ENCODE measurements at regions not wholly inside any gene's neighbourhood (a gene's known extent, or its start where the extent isn't known, plus 50 kb on each side); places are given as distances from the start of the nearest gene placed in this dataset.

GRCh38 chr14:53757732-53758131 is 198.9 kb downstream of the BMP4 start:
- Histone ChIP-seq H3K9me1 (ENCODE audit: control insufficient read depth, insufficient read depth, low read length) (no peaks in the 10 kb centered on the region), H3K4me2 (ENCODE audit: insufficient read depth, low read length) (no peak overlapping the region), H3K9ac (ENCODE audit: insufficient read depth in 1 of 2, low read depth in 2 of 2, low read length in 2 of 2) (no peak overlapping the region), H2AFZ (ENCODE audit: low read depth, low read length) (no peak overlapping the region), H3K27ac (ENCODE audit: extremely low read depth, low read depth, low read length) (no peak overlapping the region), H3K36me3 (ENCODE audit: control insufficient read depth, insufficient read depth, low read length) (no peaks in the 10 kb centered on the region), H3K27me3 (ENCODE audit: control insufficient read depth in 2 of 2, insufficient read depth in 2 of 2, low read length in 2 of 2) (no peaks in the 10 kb centered on the region), H3K9me3 (replicated peaks; ENCODE audit: control insufficient read depth, insufficient read depth, low read depth, low read length) (no peaks in the 10 kb centered on the region), H4K20me1 (replicated peaks; ENCODE audit: control insufficient read depth, insufficient read depth, low read length) (no peaks in the 10 kb centered on the region), H3K4me1 (replicated peaks in 1 of 2; ENCODE audit: control insufficient read depth in 2 of 2, insufficient read depth in 2 of 2, low read length in 2 of 2) (no peaks in the 10 kb centered on the region), H3K79me2 (ENCODE audit: control insufficient read depth, insufficient read depth, low read length) (no peaks in the 10 kb centered on the region), H3K4me3 (no peak overlapping the region)
- ATAC-seq (no peak), DNase-seq (ENCODE audit: extremely low read depth in 1 of 4, low spot score in 3 of 4) (no peak), FAIRE-seq (no peak)
- intact Hi-C loops (cut with micrococcal nuclease) (no loop called here), in situ Hi-C loops (cut with MboI) (no loop called here)
- ChIA-PET CTCF (ENCODE audit: low intra/inter-chr PET ratio) (no interaction called here), POLR2A (no interaction called here)
- BruUV-seq (replicated peaks), result no TSS peak
- TF ChIP-seq PHF20 (IDR thresholded peaks at IDR 0.05; ENCODE audit: partially characterized antibody) (no peak), ZNF511 (CRISPR knock-in tag; IDR thresholded peaks at IDR 0.05) (no peak), SMAD3 (CRISPR knock-in tag; conservative IDR thresholded peaks at IDR 0.05) (no peak), KDM4B (IDR thresholded peaks at IDR 0.05; ENCODE audit: borderline replicate concordance in 2 of 2, low read depth in 1 of 2) (no peak), NR3C1 (CRISPR knock-in tag; IDR thresholded peaks at IDR 0.05) (no peak), ZNF696 (CRISPR knock-in tag; conservative IDR thresholded peaks at IDR 0.05) (no peak), KAT7 (CRISPR knock-in tag; IDR thresholded peaks at IDR 0.05; ENCODE audit: borderline replicate concordance) (no peak), ZNF584 (CRISPR knock-in tag; IDR thresholded peaks at IDR 0.05; ENCODE audit: low read depth) (no peak), ZFP91 (CRISPR knock-in tag; IDR thresholded peaks at IDR 0.05) (no peak), ZNF384 (IDR thresholded peaks at IDR 0.05; ENCODE audit: low read depth, low read length) (no peak), RBM34 (IDR thresholded peaks at IDR 0.05; ENCODE audit: borderline replicate concordance, insufficient read depth, low read length) (no peak), MNT (conservative IDR thresholded peaks at IDR 0.05) (no peak), MTA1 (IDR thresholded peaks at IDR 0.05; ENCODE audit: borderline replicate concordance) (no peak)
- TF ChIP-seq, protein P1, sequence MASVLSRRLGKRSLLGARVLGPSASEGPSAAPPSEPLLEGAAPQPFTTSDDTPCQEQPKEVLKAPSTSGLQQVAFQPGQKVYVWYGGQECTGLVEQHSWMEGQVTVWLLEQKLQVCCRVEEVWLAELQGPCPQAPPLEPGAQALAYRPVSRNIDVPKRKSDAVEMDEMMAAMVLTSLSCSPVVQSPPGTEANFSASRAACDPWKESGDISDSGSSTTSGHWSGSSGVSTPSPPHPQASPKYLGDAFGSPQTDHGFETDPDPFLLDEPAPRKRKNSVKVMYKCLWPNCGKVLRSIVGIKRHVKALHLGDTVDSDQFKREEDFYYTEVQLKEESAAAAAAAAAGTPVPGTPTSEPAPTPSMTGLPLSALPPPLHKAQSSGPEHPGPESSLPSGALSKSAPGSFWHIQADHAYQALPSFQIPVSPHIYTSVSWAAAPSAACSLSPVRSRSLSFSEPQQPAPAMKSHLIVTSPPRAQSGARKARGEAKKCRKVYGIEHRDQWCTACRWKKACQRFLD (CRISPR knock-in tag; IDR thresholded peaks at IDR 0.05), result no peak
- TF ChIP-seq, protein P2, sequence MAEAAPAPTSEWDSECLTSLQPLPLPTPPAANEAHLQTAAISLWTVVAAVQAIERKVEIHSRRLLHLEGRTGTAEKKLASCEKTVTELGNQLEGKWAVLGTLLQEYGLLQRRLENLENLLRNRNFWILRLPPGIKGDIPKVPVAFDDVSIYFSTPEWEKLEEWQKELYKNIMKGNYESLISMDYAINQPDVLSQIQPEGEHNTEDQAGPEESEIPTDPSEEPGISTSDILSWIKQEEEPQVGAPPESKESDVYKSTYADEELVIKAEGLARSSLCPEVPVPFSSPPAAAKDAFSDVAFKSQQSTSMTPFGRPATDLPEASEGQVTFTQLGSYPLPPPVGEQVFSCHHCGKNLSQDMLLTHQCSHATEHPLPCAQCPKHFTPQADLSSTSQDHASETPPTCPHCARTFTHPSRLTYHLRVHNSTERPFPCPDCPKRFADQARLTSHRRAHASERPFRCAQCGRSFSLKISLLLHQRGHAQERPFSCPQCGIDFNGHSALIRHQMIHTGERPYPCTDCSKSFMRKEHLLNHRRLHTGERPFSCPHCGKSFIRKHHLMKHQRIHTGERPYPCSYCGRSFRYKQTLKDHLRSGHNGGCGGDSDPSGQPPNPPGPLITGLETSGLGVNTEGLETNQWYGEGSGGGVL (CRISPR knock-in tag; IDR thresholded peaks at IDR 0.05), result no peak
